Left lung (tissue), 4 donors: ENCODE measurements at regions not wholly inside any gene's neighbourhood (a gene's known extent, or its start where the extent isn't known, plus 50 kb on each side); places are given as distances from the start of the nearest gene placed in this dataset.
"Not testable (repeated sequence)": the region's sequence is repeated elsewhere in the genome, so short reads cannot be mapped to it uniquely, and the experiment has no call there.

ENCODE experiments used
- ATAC-seq: fragments of 200-7000 bp; cut with Tn5 transposase; one replicate; pipeline ENCODE4 v1.9.1; 2020; ENCODE audit warnings: moderate library complexity
- DNase-seq, 4 donors: peaks; one replicate each; pipeline ENCODE4 v3.0.0-alpha.2; 2013 to 2020
- H3K27ac ChIP-seq, 2 donors: fragments of 200-600 bp; sonication (generic) in 1 of 2; one replicate each; pipeline versions ENCODE4 v1.5.0 to v1.8.0; 2020 to 2021
- H3K27me3 ChIP-seq, 2 donors: fragments of 200-600 bp; sonication (generic) in 1 of 2; one replicate each; pipeline versions ENCODE4 v1.5.0 to v1.8.0; 2020 to 2021
- H3K36me3 ChIP-seq, 2 donors: fragments of 200-600 bp; sonication (generic) in 1 of 2; one replicate each; pipeline versions ENCODE4 v1.5.0 to v1.8.0; 2020 to 2021
- H3K4me1 ChIP-seq, 2 donors: fragments of 200-600 bp; one replicate each; pipeline ENCODE4 v1.8.0; 2021
- H3K4me3 ChIP-seq, 2 donors: fragments of 200-600 bp; sonication (generic) in 1 of 2; one replicate each; pipeline versions ENCODE4 v1.5.0 to v1.8.0; 2020 to 2021; ENCODE audit warnings: mild to moderate bottlenecking in 1 of 2
- H3K9me3 ChIP-seq, 2 donors: fragments of 200-600 bp; sonication (generic) in 1 of 2; one replicate each; pipeline versions ENCODE4 v1.5.0 to v1.8.0; 2020 to 2021
- CTCF ChIP-seq, 2 donors: fragments of 200-600 bp; sonication (generic) in 1 of 2; IDR thresholded peaks; one replicate each; pipeline versions ENCODE4 v1.5.0 to v1.8.0; 2021; ENCODE audit warnings: antibody characterized with exemption in 2 of 2
- intact Hi-C, 2 donors: fragments of 100-400 bp; cut with DNase I; formaldehyde crosslinking; loops; one replicate each; pipeline versions ENCODE4 v1.11.2 to v1.14.2; 2022
- donor health status: DM: no; HTN: yes; CAD: no.
- donor health status: DM: no; HTN: no; CAD: no.

DNA sequence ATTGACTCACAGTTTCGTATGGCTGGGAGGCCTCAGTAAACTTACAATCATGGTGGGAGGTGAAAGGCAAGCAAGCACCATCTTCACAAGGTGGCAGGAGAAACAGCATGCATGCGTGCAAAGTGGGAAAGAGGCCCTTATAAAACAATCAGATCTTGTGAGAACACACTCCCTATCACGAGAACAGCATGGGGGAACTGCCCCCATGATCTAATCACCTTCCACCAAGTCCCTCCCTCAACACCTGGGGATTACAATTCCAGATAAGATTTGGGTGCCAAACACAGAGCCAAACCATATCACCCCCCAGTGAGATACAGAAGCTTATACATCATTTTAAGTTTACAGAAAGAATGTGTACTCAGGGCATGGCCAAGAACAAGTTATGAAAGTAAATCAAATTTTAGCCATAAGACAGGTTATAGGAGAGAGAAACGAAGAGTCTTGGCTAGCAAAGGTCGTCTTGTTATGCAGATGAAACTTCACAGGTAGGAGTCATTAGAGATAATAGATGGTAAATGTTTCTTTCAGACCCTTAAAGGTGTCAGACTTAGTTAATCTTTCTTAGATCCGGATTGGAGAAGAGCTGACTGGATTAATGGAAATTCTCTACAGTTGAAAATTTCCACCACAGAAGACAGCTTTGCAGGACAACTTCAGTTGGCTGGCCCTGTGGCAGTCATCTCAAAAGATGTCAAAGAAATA lies 79.8 kb upstream of the SEL1L start:
- Histone ChIP-seq H3K27ac (no peak overlapping the region), H3K9me3 (no peaks in the 10 kb centered on the region), H3K4me3 (no peak overlapping the region), H3K27me3 (no peaks in the 10 kb centered on the region), H3K4me1 (no peaks in the 10 kb centered on the region), H3K36me3 (no peaks in the 10 kb centered on the region)
- TF ChIP-seq CTCF (IDR thresholded peaks at IDR 0.05) = no peak
- DNase-seq (no peak), ATAC-seq (no peak)
- intact Hi-C loops = no loop called here

DNA sequence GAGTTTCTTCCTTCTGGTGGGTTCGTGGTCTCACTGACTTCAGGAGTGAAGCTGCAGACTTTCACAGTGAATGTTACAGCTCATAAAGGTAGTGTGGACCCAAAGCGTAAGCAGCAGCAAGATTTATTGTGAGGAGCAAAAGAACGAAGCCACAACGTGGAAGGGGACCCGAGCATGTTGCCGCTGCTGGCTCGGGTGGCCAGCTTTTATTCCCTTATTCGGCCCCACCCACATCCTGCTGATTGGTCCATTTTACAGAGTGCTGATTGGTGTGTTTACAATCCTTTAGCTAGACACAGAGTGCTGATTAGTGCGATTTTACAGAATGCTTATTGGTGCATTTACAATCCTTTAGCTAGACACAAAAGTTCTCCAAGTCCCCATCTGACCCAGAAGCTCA lies 80.6 kb upstream of the SEL1L start:
- H3K4me1 ChIP-seq, intact Hi-C loops, H3K36me3 ChIP-seq, DNase-seq, H3K27me3 ChIP-seq, H3K9me3 ChIP-seq, H3K4me3 ChIP-seq, ATAC-seq, H3K27ac ChIP-seq: not testable (repeated sequence)

DNA sequence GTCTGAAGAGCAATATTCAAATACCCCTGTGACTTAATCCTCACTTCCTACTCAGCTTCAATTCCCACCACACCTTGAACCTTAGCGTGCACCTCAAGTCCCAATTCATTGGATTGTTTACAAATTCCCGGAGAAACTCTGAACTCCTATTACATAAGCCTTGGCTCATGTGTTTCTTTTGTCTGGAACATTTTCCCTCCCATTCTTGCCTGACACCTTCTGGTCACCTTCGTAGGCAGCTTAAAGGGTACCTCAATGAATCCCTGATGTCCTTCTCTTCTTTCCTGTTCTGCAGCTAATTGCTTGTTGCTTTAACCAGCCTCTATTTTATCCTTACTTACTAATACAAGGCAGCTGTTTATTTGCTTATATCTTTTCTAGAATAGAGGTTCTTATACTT lies 85.0 kb upstream of the SEL1L start:
- intact Hi-C loops = no loop called here
- DNase-seq (no peak), ATAC-seq (no peak)
- Histone ChIP-seq H3K4me1 (no peaks in the 10 kb centered on the region), H3K27me3 (no peaks in the 10 kb centered on the region), H3K4me3 (no peak overlapping the region), H3K9me3 (no peaks in the 10 kb centered on the region), H3K27ac (no peak overlapping the region), H3K36me3 (no peaks in the 10 kb centered on the region)
- no peak for TF ChIP-seq CTCF (IDR thresholded peaks at IDR 0.05)

- Histone ChIP-seq H3K36me3 (no peaks in the 10 kb centered on the region), H3K4me3 (no peak overlapping the region), H3K4me1 (no peaks in the 10 kb centered on the region), H3K27me3 (no peaks in the 10 kb centered on the region), H3K27ac (no peak overlapping the region), H3K9me3 (no peaks in the 10 kb centered on the region)
- no peak for TF ChIP-seq CTCF (IDR thresholded peaks at IDR 0.05)
- no peak for DNase-seq
- intact Hi-C loops = no loop called here
- no peak for ATAC-seq
Observed at GRCh38 chr14:81619816-81620215, 86.2 kb upstream of the SEL1L start.

GRCh38 chr14:81623771-81624396 lies 90.2 kb upstream of the SEL1L start:
- intact Hi-C loops = not testable (repeated sequence)
- DNase-seq = peak in 1 of 4 donors; percentile 74

GRCh38 chr14:81625343-81625742 lies 91.7 kb upstream of the SEL1L start:
- no peaks in the 10 kb centered on the region for H3K36me3 ChIP-seq
- peak in 1 of 2 donors; percentile 32 for TF ChIP-seq CTCF (IDR thresholded peaks at IDR 0.05)
- ATAC-seq = peak; percentile 50
- peak in 2 of 4 donors; percentile 22 to 38 for DNase-seq
- no peak overlapping the region for H3K27ac ChIP-seq
- H3K27me3 ChIP-seq = no peaks in the 10 kb centered on the region
- no peak overlapping the region for H3K4me3 ChIP-seq
- intact Hi-C loops = no loop called here
- no peaks in the 10 kb centered on the region for H3K4me1 ChIP-seq
- H3K9me3 ChIP-seq = no peaks in the 10 kb centered on the region

More at GRCh38 chr14:81623771-81624396, 90.2 kb upstream of the SEL1L start:
- not testable (repeated sequence) for H3K9me3 ChIP-seq, H3K27ac ChIP-seq, H3K27me3 ChIP-seq, H3K36me3 ChIP-seq, H3K4me3 ChIP-seq, H3K4me1 ChIP-seq, ATAC-seq
